ENCODE measurements at regions not wholly inside any gene's neighbourhood (a gene's known extent, or its start where the extent isn't known, plus 50 kb on each side); places are given as distances from the start of the nearest gene placed in this dataset.
"Not testable (repeated sequence)": the region's sequence is repeated elsewhere in the genome, so short reads cannot be mapped to it uniquely, and the experiment has no call there.

GRCh38 chr2:53610260-53610659 lies 157.3 kb upstream of the CHAC2 start:
- no peak for DNase-seq

DNA sequence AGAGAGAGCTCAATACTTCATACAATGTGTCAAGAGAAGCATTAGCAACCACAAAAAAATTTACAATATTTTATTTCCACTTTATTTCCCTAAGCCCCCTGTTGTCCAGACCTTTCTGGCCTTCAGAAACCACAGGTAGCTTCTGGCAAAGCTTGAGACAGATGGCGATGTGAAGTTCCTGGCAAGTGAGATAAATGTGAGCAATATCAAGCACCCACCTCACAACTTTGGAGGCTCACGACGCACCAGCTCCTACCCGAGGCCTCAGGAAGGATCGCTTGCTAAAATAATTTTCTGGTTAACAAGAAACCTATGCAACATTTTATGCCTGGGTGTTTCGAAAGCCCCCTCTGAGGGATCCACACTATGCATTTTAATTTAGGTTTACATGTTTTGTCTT lies 158.1 kb upstream of the CHAC2 start:
- DNase-seq, result no peak

GRCh38 chr2:53608293-53608692 lies 159.3 kb upstream of the CHAC2 start:
- no peak for DNase-seq

- DNase-seq, result no peak
Measured at GRCh38 chr2:53600815-53601214, 166.8 kb upstream of the CHAC2 start.

DNA sequence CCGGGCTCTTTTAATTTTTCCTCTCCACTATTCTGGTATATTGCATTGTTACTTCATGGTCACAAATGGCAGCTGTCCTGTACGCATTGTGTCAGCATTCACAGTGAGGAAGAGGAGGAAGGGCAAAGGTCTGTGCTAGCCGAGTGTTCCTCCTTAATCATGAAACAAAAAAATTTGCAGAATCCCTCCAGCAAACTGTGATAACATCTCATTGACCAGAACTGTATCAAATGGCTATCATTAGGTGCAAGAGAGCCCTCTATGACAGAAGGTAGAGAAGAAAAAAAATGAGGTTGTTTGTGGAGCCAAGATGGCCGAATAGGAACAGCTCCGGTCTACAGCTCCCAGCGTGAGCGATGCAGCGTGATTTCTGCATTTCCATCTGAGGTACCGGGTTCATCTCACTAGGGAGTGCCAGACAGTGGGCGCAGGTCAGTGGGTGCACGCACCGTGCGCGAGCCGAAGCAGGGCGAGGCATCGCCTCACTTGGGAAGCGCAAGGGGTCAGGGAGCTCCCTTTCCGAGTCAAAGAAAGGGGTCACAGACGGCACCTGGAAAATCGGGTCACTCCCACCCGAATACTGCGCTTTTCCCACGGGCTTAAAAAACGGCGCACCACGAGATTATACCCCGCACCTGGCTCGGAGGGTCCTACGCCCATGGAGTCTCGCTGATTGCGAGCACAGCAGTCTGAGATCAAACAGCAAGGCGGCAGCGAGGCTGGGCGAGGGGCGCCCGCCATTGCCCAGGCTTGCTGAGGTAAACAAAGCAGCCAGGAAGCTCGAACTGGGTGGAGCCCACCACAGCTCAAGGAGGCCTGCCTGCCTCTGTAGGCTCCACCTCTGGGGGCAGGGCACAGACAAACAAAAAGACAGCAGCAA lies 180.6 kb upstream of the CHAC2 start:
- not testable (repeated sequence) for DNase-seq

DNA sequence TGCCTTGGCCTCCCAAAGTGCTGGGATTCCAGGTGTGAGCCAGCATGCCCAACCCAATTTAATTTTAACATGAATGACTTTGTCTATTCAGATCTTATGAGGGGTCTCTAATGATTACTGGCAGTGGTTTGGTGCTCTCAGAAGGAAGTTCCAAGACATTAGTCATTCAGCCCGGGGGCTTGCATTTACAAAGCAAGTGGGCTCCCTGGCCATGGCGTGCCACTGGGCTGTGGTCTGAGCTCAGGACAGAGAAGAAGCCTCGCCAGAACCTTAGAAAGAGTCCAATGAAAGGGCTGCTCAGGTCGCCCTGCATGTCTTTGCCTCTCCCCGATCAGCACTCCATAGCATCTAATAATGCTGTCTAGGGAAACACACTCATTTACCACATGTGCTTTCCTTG lies 182.6 kb upstream of the CHAC2 start:
- no peak for DNase-seq

DNA sequence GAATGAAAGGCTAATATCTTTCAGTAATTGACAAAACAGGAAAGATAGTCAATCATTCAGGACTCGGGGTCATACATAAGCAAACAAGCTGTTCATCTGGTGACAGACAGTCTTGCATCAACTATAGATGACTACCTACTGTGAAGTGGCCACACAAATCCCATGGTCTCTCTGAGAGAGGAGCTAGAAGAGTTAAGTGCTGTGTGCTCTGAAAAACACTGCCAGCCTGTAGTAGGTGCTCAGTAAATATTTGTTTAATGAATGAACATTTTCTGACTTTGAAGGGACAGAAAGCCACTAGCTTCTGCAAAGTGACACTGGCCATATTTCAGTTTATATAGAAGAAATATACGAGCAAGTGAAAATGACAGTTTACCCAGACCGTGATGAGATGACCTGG lies 184.0 kb upstream of the CHAC2 start:
- no peak for DNase-seq

GRCh38 chr2:53582556-53582955 lies 185.0 kb upstream of the CHAC2 start:
- DNase-seq, result no peak

GRCh38 chr2:53576166-53576565 lies 191.4 kb upstream of the CHAC2 start:
- DNase-seq, result no peak

DNA sequence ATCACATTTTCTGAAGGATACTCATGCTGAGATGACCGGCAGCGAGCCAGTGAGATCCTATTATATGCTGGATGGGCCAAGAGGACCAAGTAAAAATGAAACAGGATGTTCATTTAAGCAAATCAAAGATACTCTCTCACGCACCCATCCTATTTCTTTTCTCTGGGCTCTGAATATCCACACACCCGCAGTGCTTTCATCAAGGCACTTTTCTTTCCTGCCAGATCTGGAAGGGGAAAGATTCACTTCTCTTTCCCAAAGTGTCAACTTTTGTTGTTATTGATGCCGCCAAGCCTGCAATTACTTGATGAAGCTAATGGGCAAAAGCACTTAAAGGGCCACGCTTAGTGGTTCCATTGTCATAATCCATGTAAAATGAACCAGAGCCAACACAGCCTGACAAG lies 191.9 kb upstream of the CHAC2 start:
- no peak for DNase-seq

DNA sequence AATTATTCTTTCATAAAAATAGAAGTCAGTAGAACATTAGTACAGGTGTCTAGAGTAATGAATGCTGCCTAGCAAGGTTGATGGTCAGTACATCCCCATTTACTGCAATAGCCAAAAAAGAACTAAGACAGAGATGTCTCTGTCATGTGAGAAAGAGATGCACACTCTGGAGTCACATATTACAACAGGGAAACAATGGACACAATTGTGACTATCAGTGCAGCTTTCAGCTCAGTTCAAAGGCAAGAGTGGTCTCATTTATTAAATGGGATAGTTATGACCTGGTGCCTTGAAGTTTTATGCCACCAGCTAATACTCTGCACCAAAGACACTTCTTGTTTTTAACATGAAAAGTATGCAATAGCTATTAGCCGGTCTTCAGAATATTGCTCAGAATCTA lies 194.9 kb upstream of the CHAC2 start:
- DNase-seq, result no peak

DNA sequence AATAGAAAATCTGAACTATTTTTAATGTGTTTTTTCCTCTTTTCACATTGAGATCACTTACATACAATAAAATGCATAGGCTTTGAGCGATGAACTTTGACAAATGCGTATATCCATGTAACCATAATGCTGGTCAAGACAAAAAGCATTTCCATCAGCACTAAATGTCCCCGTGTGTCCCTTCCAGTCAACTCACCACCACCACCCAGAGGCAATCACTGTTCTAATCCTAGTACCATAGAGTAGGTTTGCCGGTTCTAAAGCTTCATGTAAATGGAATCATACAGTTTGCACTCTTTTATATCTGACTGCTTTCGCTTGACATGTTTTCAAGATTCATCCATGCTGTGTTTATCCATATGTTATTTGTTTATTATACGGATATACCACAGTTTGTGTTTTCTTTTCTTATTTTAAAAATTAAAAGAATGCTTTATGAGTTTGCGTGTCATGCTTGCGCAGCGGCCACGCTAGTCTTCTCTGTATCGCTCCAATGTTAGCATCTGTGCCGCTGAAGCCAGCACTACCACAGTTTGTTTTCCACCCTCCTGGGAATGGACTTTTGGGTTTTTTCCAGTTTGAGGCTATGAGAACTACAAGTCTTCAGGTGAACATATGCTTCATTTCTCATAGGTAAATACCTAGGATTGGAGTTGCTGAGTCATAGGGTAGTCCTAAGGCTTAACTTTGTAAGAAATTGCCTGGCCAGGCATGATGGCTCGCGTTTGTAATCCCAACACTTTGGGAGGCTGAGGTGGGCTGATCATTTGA lies 197.5 kb upstream of the CHAC2 start:
- DNase-seq, result no peak

GRCh38 chr2:53568469-53568868 lies 199.1 kb upstream of the CHAC2 start:
- DNase-seq, result no peak

- DNase-seq, result no peak
Measured at GRCh38 chr2:53567073-53567472, 200.5 kb upstream of the CHAC2 start.

DNA sequence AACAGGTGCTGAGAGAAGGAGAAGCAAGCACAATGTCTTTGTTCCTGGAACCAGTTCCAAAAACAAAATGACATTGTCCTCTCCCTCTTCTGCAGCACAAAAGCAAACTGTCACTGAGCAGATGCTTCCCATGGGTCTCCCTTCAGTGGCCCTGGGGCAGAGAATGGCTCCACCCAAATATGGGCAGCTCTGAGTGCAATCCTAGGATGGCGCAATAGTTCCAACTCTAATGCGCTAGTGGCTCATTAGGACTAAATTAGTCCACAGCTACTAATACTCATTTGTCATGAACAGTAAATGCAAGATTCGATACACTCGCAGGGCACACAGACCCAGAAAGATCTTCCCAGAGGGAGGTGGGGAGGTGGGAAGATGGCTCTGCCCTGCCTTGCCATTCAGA lies 205.2 kb upstream of the CHAC2 start:
- no peak for DNase-seq

GRCh38 chr2:53561155-53561554 lies 206.4 kb upstream of the CHAC2 start:
- DNase-seq, result no peak

GRCh38 chr2:53559302-53559966 lies 208.2 kb upstream of the CHAC2 start:
- no peak for DNase-seq

GRCh38 chr2:53558867-53559266 lies 208.7 kb upstream of the CHAC2 start:
- no peak for DNase-seq

DNA sequence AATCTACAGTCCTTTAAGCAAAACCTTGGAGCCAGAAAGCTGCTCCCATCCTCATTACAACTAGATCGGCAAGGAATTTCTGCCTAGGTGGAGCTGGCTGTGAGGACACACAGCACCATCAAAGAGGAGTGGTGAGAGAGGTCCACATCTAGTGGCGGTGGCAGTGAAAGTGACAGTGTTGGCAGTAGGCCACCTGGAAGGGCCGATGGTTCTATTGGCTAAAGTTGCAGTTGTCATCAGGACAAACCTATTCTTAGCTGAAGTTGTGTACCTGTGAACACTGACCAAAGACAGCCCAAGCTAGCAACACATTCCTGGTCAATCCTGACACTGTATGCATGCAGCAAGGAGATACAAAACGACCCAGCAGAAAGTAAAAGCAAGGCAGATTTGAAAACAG lies 218.1 kb upstream of the CHAC2 start:
- DNase-seq, result no peak

- DNase-seq, result no peak
Measured at GRCh38 chr2:53545604-53546003, 222.0 kb upstream of the CHAC2 start.

DNA sequence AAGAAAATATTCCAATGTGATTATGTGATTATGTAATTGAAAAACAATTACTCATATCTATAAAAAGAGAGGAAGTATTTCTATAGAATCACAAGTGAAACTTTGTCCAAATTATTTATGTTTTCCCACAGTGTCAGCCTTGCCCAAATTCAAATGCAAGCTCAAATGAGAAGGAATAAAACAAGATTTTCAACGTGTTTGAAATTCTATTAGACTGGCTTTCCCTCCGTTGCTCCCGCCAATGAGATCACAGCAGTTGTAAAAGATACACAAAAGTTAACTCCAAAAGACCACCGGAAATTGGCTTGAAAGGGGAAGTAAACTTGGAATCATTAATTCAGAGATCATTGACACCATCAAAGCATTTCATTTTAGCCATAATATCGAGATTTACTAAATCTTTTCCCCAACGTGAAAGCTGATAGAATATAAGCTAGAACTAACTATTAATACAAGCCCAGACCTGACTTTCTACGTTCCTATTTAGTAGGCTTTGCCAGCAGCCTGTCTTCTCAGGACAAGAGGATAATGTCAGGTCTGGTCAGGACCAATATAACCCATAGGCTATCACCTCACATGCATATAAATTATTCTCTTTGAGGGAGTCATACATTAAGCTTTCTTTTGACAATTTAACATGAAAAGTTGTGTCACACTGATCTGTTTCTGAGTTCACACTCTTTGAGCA lies 222.6 kb upstream of the CHAC2 start:
- no peak for DNase-seq

GRCh38 chr2:53543083-53543482 lies 224.5 kb upstream of the CHAC2 start:
- DNase-seq, result no peak

Measured in Kasumi-1 (cell line).